ENCODE measurements at regions not wholly inside any gene's neighbourhood (a gene's known extent, or its start where the extent isn't known, plus 50 kb on each side); places are given as distances from the start of the nearest gene placed in this dataset.
"Not testable (repeated sequence)": the region's sequence is repeated elsewhere in the genome, so short reads cannot be mapped to it uniquely, and the experiment has no call there.

DNA sequence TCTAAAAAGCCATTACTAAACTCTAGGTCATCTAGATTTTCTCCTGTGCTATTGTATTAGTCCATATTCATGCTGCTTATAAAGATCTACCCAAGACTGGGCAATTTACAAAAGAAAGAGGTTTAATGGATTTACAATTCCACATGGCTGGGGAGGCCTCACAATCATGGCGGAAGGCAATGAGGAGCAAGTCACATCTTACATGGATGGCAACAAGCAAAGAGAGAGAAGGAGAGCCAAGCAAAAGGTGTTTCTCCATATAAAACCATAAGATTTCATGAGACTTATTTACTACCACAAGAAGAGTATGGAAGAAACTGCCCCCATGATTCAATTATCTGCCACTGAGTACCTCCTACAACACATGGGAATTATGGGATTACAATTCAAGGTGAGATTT is 69.6 kb upstream of the CCDC6 start:
- not testable (repeated sequence) for DNase-seq

DNA sequence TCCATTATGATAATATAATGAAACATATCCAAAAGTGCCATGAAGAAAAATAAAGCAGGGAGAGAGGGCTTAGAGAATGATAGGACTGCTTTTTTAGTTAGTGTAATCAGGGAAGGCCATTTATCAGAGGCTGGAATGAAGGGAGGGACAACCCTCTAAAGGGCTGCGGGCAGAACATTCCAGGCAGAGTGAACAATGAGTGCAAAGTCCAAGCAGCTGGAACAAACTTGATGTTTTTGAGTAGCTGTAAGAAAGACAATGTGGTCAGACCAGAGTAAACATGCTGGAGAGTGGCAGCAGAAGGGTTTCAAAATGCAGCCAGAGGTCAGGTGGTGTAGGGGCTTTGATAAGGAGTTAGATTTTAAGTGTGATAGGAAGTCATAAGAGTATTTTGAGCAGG is 65.6 kb upstream of the CCDC6 start:
- DNase-seq, result no peak

DNA sequence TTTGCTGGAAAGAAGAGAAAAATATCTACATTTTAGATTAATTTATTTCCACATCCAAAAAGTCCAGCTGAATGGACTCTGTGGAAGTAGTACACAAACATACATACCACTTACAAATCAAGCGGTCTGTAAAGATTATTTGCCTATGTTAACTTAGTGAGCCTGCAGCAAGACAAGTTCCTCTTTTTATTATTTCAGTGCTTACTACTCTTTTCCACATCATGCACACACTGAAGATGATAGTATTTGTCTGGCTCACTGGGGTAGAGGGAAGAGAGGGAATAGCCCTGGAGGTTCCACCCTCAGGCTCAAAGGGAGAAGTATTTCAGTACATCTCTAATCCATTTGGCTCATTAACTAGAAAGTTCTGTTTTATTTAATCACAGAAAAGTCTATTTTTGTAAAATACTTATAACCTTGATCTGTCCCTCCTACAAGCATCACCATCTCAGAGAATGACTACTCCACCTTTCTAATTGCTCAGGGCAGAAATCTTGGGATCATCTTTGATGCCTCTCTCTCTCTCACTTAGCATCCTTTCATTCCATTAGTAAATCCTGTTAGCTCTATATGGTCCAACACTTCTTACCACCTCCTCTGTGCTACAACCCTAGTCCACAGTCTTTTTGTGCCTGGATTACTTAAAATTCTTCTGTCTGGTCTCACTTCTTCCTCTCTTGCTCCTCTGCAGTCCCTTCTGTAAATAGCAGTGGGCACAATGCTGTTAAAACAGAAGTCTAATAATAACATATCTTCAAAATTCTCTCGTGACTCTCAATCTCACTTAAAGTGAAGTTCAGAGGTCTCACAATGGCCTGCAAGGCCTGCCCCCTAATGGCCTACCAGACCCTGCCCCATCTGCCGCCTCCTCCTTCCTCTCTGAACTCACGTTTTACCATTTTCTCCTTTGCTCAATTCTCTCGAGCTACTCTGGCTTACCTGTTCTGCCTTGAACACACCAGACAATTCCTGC is 64.3 kb upstream of the CCDC6 start:
- no peak for DNase-seq

DNA sequence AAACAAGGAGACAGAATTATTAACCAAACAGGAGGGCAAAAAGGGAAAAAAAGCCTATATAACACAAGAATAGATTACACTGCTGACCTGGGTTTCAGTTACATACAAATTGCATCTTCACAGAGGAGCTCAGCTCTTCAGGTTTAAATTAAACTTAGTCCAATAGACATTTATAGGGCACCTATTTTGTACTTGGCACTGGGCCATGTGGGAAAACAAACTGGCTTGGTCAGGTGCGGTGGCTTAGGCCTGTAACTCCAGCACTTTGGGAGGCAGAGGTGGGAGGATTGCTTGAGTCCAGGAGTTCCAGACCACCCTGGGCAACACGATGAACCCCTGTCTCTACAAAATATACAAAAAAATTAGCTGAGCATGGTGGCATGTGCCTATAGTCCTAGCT is 62.3 kb upstream of the CCDC6 start:
- DNase-seq, result no peak

DNA sequence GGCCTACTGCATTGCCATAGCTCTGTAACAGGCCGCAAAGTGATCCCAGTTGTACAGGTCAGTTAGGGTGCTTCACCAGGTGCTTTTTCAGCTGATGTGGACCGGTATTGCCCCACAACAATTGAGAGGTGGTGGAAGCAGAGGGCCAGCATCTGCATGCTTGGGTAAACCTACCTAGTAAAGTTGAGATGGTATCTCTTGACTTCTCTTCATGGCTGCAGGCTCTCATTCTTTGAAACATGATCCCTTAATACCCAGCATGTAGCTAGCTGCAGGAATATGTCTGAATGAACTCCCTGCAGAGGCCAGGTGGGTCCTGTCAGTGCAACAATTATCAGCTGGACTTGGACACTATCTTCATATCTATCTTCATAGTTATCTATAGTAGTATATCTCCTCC is 60.7 kb upstream of the CCDC6 start:
- DNase-seq, result peak; percentile 1

DNA sequence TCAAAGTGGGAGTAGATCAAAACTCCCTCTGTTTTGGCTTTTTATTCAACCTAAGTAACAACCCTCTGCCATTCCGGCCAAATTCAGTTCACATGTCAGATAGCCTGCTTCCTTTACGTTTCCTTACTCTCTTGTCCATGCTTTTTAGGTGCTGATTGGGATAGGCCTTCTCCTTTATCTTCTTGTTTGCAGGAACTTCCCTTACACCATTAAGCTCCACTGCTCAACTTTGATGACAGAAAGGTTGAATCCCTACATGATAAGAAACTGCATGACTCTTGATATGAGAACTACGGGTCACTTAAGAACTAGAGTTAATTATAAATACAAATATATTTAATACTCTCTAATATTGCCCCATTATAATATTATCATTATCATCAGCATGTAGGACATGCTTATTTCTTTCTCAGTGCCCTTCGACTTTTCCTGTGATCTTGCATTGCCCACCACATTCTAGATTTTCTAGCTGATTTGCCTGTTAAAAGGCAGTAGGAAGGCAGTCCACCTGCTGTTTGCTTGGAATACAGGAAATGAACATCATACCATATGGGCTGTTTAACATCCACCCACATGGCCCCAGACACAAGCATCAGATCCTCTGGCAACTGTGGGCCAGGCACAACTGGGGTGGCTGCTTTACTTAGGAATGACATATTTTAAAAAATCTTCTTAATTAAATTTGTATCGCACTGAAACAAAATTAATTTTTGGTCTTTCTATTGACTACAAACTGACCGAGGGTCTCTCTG is 59.7 kb upstream of the CCDC6 start:
- DNase-seq, result no peak

DNA sequence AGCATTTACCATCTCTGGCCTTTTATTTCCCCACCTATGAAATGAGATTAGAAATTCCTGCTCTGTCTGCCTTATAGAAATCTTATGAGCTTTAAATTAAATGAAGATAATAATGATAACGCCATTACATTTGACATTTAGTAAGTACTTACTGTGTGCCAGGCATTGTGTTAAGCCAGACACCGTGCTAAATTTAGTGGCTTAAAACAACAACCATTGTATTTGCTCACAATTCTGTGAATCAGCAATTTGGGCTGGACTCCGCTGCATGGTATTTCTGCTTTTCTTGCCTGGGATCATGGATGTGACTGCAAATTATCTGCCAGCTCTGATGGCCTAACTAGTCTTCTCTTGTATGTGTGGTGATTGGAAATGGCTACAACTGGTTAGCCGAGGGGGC is 56.4 kb upstream of the CCDC6 start:
- no peak for DNase-seq

DNA sequence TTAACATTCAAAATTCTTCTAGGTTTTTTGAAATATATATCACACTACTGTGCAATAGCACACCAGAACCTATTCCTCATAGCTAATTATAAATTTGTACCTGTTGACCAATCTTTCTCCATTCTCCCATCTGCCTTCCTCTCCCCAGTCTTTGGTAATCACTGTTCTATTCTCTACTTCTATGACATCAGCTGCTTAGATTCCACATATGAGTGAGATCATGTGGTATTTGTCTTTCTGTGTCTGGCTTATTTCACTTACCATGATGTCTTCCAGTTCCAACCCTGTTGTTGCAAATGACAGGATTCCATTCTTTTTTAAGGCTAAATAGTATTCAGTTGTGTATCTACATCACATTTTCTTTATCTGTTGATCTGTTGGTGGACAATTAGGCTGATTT is 54.4 kb upstream of the CCDC6 start:
- no peak for DNase-seq

DNA sequence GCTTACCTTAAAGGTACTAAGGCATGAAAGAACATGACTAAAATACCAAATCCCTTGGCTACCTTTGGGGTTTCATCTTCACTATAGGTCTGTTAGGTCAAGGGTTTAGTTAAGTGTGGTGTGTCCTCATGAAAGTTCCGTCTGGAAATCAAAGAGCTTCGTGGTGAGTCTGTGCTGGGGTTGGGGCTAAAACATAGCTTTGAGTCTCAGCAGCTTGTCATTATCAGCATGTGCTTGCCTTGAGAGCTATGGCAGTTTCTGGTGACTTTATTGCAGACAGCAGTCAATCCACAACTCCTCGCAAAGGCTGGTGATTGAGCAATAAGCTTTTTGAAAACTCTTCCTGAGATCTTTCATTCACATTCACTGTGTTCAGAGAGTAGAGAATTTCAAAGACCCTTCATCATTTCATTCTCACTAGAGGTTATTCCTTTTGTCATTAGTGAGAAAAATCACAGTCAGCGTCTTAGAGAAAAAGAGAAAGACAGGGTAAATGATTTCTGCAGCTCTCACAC is 53.2 kb upstream of the CCDC6 start:
- no peak for DNase-seq

DNA sequence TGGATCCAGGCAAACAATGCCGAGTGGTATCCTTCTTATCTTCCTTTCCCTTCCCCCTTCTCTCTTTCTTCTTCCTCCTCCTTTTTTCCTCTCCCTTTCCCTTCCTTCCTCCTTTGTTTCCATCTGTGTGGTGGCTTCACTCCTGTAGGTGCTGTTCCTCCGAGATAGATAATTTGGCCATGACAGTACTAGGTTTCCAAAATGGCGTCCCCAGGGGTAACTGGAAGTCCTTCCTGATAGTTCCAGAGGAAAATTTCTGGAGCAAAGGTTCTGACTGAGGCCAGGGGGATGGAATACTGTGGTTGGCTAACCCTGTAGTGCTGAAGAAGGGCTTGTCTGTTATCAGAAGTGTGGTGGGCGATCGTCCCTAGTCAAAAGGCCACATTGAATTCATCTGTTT is 52.5 kb upstream of the CCDC6 start:
- DNase-seq, result no peak

DNA sequence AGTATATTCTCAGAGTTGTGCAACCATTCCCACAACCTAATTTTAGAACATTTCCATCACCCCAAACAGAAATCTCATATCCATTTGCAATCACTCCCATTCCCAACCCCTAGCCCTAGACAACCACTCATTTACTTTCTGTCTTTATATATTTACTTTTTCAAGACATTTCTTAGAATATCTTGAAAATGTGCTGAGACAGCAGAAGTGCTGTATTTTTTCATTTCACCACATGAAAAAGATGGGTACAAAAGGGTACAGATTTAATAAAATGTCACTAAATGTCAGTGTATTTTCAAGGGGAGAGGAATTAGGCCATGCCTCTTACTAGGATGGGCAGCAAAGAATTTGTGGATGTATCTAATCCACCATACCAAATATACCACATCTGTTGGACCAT is 51.6 kb upstream of the CCDC6 start:
- DNase-seq, result no peak
